Stimulated activated CD4-positive, alpha-beta T cell treated with anti-CD3 and anti-CD28 coated beads, Interleukin-1b, Interleukin-23, amount 100 ng/mL, for 48 hours (primary cell): ENCODE measurements at regions not wholly inside any gene's neighbourhood (a gene's known extent, or its start where the extent isn't known, plus 50 kb on each side); places are given as distances from the start of the nearest gene placed in this dataset.
"Not testable (repeated sequence)": the region's sequence is repeated elsewhere in the genome, so short reads cannot be mapped to it uniquely, and the experiment has no call there.

Experiments used
- DNase-seq: peaks from one replicate; pipeline ENCODE4 v3.0.0-alpha.2; 2020

DNA sequence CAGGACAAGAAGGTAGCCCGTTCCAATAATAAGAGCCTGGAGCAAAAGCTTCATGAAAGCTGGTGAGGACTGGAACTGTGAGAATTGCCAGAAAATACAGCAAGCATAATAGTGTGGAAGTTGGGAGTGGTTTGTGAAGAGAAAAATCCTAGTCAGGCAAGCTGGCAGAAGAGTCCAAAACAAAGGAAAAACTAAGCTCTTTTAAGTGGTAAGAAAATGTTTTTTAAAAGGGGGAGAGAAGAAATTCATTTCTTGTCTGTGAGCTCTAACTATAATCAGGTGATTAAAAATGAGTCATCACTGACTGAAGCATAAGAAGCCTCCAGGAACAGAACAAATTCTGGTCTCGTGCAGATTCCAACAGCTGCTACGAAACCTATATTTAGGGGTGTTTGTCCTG lies 102.6 kb downstream of the CAAP1 start:
- no peak for DNase-seq

DNA sequence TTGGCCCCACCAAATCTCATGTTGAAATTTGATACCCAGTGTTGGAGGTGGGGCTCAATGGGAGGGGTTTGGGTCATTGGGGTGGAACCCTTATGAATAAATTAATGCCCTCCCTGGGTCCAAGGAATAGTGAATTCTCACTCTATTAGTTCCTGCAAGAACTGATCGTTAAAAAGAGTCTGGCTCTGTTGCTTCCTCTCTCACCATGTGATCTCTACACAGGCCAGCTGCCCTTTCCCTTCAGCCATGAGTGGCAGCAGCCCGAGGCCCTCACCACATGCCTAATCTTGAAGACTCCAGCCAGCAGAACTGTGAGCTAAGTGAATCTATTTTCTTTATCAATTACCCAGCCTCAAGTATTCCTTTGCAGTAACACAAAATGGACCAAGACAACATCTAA lies 106.0 kb downstream of the CAAP1 start:
- no peak for DNase-seq

DNA sequence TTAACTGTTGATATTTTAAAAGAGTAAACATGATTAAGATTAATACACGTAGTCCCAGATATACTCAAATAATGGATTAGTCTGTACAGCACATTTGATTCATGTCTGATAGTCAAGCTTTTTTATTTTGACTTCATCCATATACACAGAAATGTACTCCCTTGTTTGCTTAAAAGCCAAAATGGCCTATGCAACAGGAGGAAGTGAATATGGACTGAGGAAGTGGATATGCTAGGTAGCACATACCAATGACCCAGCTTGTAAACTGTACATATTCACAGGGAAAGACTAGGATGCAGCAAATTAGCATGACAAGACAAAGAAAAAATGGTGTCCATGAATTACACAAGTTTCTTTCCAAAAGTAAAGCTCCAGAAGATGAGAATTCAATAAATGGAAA lies 109.7 kb downstream of the CAAP1 start:
- no peak for DNase-seq

DNA sequence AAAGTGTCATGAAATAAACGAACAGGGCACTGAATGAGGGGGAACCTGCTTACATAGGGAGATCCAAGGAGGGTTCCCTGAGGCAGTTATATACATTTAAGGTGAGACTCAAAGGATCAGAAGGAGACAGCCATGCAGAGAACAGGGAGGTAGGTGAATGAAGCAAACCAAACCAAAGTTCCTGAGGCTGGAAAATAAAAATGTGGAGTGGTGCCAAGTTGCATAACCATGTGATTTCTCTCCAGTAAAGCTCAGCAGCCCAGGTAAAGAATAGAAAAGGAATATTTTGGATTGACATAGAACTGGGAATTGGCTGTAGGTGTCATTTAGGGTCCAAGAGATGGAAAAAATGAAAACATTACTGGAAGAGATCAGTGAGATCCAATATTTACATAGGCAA lies 110.7 kb downstream of the CAAP1 start:
- no peak for DNase-seq

DNA sequence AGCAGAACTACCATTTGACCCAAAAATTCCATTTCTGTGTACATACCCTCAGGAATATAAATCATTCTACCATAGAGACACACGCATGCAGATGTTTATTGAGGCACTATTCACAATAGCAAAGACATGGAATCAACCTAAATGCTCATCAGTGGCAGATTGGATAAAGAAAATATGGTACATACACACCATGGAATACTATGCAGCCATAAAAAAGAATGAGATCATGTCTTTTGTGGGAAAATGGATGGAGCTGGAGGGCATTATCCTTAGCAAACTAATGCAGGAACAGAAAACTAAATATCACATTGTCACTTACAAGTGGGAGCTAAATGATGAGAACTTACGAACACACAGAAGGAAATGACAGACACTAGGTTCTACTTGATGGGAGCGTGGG lies 112.3 kb downstream of the CAAP1 start:
- DNase-seq, result not testable (repeated sequence)

DNA sequence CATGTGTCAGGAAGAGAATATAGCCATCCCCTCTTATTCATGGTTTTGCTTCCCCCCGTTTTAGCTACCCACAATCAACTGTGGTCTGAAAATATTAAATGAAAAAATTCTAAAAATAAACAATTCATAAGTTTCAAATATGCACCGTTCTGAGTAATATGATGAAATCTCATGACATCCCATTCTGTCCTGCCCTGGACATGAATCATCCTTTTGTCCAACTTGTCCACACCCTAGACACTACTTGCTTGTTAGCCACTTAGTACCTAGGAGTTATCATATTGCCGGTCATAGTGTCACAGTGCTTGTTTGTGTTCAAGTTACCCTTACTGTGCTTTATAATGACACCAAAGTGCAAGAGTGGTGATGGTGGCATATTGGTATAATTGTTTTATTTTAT lies 113.5 kb downstream of the CAAP1 start:
- no peak for DNase-seq

DNA sequence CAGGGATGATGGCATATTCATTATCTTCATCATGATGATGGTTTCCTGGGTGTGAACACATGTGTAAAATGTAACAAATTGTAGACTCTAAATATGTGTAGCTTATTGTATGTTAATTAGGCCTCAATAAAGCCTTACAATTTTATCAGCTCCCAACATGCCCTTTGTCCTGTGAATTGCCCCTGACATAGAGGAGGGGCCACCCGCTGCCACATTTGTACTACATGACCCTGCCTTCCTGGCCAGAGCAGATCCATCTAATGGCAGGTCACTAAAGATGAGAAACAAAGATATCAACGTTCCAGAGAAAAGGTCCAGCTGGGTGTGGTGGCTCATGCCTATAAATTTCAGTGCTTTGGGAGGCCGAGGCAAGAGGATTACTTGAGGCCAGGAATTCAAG lies 117.2 kb downstream of the CAAP1 start:
- no peak for DNase-seq

DNA sequence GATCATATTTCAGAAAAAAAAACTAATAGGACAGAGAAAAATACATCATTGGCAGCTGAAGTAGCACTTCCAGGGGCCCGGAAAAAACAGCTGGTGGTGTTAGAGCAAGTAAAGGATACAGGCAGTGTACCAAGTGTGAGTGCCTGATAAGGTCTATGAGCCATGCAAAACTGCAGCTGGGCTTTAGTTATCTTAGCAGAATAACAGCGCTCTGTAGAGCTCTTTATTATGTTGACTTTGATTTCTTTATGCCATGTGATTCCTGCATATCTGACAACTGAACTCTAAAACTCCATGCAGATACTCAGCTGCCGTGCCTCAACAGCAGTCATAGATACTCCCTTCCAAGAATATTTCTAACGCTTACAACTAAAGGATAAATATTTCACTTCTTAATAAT lies 119.5 kb downstream of the CAAP1 start:
- no peak for DNase-seq

DNA sequence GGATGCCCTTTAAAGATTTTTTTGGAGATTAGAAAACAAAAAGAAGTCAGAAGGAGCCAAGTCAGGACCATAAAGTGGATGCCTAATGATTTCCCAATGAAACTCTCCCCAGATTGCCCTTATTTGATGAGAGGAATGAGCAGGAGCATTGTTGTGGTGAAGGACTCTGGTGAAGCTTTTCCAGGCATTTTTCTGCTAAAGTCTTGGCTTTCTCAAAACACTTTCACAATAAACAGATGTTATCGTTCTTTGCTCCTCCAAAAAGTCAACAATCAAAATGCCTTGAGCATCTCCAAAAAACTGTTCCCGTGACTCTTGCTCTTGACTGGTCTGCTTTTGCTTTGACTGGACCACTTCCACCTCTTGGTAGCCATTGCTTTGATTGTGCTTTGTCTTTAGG lies 121.8 kb downstream of the CAAP1 start:
- no peak for DNase-seq

DNA sequence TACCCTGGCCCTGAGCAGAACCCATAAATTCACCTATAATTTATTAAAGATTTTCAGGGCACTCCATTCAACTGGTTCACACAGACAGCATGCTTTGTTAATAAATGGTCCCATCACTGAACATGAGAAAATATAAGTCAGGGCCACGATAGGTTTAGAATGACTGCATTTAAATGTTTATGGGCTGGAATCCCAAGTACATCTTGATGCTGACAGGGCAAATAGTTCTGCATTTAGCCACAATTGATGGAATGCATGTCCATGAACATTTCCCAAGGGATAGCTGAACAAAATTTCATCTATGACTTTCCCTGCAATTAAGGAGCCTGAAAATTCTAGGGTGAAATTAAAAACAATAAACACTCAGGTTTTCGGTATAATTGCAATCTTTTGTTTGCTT lies 124.5 kb downstream of the CAAP1 start:
- no peak for DNase-seq

DNA sequence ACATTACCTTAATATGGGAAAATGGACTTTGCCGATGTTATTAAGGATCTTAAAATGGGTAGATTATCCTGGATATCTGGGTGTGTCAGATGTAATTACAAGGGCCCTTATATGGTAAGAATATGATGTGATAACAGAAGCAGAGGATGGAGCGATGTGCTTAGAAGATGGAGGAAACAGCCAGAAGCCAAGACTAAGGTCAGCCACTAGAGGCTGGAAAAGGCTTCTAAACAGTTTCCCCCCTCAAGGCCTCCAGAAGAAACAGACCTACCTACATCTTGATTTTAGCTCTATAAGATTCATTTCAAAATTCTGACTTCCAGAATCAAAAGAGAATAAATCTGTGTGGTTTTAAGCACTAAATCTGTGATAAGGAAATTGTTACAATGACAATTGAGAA lies 131.9 kb downstream of the CAAP1 start:
- no peak for DNase-seq

DNA sequence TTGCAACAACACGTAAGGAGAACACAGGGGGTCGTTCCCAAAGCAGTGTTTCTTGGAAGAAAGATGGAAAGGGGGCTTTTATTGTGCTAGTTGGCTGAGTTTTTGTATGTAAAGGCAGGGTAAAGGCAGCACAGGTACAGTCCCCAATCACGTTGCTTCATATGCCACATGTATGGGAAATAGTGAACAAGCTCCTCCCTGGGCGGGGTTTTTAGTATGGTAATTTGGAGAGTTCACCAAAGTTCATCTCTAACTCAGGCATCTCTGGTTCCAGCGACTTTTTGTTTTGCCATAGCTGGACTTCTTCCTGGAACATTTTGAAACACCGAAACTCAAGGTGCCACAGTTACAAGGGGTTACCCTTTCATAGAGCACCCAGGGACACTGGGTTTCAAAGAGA lies 133.9 kb downstream of the CAAP1 start:
- DNase-seq, result no peak

DNA sequence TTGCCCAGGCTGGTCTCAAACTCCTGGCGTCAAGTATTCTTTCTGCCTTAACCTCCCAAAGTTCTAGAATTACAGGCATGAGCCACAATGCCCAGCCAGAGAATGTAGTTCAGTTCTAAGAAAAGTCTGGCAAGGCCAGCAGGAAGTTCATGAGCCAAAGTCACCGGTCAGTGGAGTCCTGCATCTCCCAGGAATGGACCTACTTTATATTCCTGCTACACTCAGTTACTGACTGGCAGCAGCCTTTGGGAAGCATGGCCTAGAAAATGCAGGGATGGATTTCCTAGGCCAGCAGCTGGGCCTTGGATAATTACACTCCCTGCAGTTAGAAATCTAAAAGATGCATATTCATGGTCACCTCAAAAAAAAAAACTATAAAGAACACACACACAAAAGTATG lies 135.7 kb downstream of the CAAP1 start:
- DNase-seq, result no peak

DNA sequence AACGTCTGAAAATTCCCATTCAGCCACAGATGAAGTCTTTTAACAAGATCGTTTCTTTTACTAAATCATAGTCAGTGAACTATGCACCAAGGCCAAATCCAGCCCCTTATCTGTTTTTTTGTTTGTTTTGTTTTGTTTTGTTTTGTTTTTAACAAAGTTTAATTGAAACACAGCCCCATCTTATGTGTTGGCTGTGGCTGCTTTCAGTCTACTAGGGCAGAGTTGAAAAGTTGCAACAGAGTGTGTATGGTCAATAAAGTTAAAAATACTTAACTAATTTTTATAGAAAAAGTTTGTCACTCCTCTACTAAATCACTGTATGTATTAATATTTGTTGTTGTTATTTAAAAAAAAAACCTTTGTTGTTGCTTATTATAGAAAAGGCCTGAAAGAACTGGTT lies 137.1 kb downstream of the CAAP1 start:
- no peak for DNase-seq

DNA sequence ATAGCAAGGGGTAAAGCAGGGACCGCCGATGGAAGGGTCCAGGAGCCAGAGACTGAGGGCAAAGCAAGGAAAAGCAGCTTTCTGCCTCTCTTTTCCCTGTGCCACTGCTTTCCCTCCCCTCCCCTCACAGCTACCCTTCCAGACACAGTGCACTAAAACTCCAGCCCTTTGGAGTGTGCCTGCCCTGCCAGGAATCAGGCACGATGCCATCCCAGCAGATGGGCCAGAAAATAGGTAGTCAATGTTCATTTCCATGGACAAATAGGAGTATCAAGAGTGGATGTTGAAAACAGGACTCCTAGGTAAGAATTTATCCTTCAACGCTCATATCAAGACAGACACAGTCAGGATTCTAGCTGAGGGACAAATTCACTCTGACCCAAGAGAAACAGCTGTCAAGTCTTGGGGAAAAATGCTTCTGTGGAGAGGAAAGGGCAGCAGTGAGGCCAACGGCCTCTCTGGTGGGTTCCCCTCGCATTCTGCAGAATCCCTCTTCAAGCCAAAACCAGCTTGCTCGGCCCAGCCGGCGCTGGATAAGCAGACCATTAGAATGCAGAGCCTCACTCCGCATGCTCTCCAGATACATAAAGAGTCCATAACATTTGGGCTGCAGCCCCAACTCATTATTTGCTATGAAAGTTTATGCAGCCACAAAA lies 138.0 kb downstream of the CAAP1 start:
- no peak for DNase-seq

DNA sequence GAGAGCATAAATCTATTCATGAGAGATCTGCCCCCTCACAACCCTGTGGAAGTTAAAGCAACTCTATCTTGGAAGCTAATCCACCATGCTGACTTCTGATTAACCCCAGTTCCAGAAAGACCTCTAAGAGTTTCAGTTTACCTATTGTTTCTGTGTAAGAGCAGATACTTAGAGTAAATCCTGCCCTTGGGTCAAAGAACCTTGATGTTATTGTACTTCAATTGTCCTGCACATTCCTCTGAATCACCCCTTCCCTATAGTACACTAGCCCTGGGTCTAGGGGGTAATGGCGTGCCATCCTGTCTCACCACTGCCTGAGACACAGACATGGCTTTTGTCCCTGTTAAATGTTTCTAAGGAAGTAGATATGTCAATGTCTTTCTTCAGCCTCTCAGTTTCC lies 138.6 kb downstream of the CAAP1 start:
- DNase-seq, result no peak

DNA sequence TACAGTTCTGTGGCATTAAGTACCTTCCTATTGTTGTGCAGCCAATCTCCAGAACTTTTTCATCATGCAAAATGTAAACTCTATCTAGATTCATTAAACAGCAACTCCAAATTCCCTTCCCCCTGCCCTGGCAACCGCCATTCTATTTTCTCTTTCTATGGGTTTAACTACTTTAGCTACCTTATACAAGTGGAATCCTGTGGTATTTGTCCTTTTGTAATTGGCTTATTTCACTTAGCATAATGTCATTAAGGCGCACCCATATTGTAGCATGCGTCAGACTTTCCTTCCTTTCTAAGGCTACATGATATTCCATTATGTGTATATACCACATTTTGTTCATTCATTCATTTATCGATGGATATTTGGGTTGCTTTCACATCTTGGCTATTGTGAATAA lies 142.4 kb downstream of the CAAP1 start:
- DNase-seq, result no peak

DNA sequence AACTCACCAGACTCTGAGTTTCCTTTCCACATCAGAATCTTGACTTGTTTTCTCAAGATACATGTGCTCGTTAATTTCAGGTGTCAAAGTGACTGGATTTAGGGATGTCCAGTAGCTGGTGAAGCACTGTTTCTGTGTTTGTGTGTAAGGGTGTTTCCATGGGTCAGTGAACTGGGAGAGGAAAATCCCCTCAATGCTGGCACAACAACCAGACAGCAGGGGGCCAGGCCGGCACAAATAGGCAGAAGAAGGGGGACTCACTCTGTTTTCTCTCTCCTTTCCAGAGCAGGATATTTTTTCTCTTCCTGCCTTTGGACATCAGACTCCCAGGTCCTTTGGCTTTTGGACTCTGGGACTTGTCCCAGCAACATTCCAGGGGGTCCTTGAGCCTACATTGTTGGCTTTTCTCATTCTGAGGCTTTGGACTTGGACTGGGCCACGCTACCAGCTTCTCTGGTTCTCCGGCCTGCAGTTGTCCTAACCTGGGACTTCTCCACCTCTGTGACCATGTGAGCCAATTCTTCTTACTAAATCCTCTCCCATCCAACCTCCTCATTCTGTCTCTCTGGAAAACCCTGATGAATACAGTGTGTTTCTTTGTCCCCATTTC lies 144.0 kb downstream of the CAAP1 start:
- DNase-seq, result no peak

DNA sequence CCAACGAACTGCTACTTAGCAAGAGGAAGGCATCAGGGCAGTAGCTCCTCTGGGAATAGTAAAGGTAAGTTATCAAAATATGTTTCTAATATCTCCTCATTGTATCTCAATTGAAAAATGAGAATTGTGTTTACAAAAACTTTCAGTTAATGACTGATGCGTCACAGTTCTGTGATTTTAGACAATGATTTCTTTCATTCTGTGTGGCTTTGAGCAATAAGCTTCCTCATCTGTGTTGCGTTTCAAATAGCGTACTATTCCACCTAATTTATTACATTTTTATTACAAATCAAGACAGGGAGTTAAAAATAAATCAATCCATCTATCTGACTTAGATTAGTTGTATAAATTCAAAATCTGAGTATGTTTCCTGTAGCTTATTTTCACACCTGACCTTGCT lies 145.0 kb downstream of the CAAP1 start:
- no peak for DNase-seq

DNA sequence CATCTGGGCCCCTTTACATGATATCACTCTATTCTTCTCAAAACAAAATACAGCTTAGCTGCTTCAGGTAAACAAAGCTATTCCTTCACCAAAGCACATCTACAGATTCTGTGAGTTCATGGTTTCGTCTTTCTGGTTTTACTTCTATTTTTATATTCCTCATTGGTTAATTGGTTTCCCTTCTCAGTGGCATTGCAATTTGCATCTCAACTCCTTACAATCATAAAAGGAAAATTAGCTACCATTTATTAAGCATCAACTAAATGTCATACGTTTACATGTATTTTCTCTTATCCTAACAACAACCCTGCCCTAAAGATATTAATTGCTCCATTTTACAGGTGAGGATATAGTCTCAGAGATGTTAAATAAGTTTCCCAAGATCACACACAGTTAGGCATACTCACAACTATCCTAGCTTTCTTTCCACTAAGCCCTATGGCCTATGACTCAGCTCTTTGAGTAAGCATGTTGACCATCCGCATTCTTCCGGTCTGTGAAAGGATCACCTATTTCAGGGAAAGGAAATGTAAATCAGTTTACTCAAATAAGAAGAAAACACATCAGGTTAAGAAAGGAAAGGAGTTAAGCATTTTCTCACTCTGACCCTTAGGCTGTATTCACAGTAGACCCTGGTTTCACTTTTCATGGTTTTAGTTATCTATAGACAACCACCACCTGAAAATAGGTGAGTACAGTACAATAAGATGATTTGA lies 146.1 kb downstream of the CAAP1 start:
- no peak for DNase-seq

DNA sequence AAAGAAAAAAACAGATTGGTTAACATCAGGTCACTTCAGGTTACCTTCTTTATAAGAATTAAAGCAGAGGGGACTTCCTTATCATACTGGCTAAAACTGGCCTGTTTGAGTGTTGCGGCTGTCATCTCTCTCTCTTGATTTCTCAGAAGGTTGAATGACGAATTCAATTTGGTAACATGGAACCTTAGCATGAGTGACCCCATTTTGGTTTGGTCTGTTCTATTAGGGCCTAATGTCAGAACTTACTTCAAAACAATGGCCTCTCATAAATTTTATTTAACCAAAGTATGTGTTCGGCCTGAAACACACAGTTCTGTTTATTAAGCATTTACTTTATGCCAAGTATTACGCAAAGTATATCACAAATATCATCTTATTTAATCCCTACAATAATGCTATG lies 147.5 kb downstream of the CAAP1 start:
- no peak for DNase-seq

DNA sequence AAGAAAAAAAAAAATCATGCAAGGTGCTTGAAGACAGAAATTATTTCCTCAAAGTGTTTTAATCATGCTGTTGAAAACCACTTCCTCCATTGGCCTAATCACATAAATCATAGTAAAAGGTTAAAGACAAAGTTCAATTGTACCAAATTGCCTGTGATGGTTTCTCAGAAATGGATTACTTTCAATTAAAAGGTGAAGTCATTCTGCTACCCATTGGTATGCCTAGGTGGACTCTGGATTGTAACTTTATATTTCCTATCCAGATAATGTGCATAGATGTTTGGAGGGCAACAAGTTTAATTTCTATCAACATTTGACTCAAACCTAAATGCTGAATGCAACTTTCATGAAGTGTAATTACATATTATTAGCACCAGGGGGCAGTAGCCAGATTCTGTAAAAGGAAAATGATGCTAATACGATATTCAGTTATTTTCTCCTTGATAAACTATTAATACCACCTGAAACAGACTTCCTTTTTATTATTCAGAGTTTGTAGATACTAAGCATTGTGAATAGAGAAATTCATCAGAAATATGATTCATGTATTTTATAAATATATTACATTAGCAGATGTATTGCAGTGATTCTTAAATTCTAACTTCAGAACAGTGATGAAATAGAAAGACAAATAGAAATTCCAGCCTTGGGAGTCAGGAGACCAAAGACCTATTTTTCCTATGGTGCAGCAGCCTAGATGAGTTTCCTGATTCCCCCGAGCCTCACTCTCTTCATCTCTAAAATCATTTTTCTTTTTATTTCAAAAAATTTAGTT lies 148.2 kb downstream of the CAAP1 start:
- DNase-seq, result no peak

DNA sequence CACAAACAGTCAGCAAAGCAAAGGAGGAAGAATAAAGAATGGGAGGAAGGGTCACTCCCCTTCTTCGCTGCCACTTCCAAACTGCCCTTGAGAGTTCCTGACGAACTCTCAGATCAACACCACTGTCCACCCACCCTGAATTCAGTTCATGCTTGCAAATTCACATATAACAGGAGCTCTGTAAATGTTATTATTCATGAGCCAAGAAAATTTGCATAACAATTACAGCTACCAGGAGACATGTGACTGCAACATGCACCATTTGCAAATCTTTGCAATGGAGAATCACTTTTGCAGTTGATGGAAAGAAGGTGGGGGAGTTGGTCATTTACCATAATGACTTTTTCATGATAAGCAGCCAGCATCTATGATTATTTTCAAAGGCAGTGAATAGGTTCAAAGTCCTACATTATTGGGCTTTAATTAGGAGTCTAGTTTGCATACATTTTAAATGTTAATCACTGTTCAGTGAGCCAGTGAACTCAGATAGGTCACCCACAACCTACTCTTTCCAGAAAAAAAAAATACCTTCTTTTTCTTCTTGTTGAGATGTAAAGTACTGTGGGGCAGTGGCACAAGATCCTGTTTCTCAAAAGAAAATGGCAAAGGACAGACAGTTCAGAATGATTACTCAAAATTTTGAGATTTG lies 149.7 kb downstream of the CAAP1 start:
- no peak for DNase-seq
